Nephron progenitor cell (in vitro differentiated cells): ENCODE measurements at regions not wholly inside any gene's neighbourhood (a gene's known extent, or its start where the extent isn't known, plus 50 kb on each side); places are given as distances from the start of the nearest gene placed in this dataset.
"Not testable (repeated sequence)": the region's sequence is repeated elsewhere in the genome, so short reads cannot be mapped to it uniquely, and the experiment has no call there.

ENCODE experiments used
- DNase-seq: peaks from one replicate; pipeline ENCODE4 v3.0.0; 2021
- H3K27ac Mint-ChIP-seq: 2 replicates; pipeline ENCODE4 v1.8.0; 2021; ENCODE audit warnings: mild to moderate bottlenecking, moderate library complexity, mixed read lengths
- H3K27me3 Mint-ChIP-seq: 2 replicates; pipeline ENCODE4 v1.8.0; 2021; ENCODE audit warnings: mild to moderate bottlenecking, low read depth, mixed read lengths; ENCODE audit not compliant: poor library complexity
- H3K36me3 Mint-ChIP-seq: 2 replicates; pipeline ENCODE4 v1.8.0; 2021; ENCODE audit warnings: low read depth, mixed read lengths
- H3K4me1 Mint-ChIP-seq: 2 replicates; pipeline ENCODE4 v1.8.0; 2021; ENCODE audit warnings: mixed read lengths
- H3K4me3 Mint-ChIP-seq: 2 replicates; pipeline ENCODE4 v1.8.0; 2021; ENCODE audit warnings: mild to moderate bottlenecking, moderate library complexity, mixed read lengths
- H3K9me3 Mint-ChIP-seq: 2 replicates; pipeline ENCODE4 v1.8.0; 2021; ENCODE audit warnings: mild to moderate bottlenecking, moderate library complexity, mixed read lengths
- TF ChIP-seq, protein P1 (sequence below): fragments of 200-600 bp; sonication (generic); IDR thresholded peaks from 2 replicates; pipeline ENCODE4 v1.5.0; 2021; ENCODE audit warnings: antibody characterized with exemption

DNA sequence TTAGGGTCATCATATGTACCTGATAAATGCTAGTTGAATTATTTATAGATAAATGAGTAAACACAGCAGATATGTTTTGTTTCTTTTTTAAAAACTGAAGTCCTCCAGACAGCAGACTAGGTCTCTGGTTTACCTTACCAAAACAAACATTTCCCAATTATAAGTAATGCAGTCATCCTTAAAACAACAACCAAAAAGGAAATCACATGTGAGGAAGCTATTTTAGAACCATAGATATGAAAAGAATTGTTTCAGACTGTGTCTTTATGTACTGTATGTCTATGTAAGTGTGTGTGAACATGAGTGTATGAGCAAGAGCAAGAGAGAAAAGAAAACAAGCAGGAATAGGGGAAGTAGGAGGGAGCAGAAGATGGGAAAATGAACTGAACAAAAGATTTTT lies 441.0 kb downstream of the CPS1 start:
- H3K4me1 Mint-ChIP-seq: no peaks in the 10 kb centered on the region
- H3K27ac Mint-ChIP-seq: no peak overlapping the region
- H3K36me3 Mint-ChIP-seq: no peaks in the 10 kb centered on the region
- TF ChIP-seq, protein P1, sequence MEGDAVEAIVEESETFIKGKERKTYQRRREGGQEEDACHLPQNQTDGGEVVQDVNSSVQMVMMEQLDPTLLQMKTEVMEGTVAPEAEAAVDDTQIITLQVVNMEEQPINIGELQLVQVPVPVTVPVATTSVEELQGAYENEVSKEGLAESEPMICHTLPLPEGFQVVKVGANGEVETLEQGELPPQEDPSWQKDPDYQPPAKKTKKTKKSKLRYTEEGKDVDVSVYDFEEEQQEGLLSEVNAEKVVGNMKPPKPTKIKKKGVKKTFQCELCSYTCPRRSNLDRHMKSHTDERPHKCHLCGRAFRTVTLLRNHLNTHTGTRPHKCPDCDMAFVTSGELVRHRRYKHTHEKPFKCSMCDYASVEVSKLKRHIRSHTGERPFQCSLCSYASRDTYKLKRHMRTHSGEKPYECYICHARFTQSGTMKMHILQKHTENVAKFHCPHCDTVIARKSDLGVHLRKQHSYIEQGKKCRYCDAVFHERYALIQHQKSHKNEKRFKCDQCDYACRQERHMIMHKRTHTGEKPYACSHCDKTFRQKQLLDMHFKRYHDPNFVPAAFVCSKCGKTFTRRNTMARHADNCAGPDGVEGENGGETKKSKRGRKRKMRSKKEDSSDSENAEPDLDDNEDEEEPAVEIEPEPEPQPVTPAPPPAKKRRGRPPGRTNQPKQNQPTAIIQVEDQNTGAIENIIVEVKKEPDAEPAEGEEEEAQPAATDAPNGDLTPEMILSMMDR: no peak
- H3K4me3 Mint-ChIP-seq: no peak overlapping the region
- no peaks in the 10 kb centered on the region for H3K9me3 Mint-ChIP-seq
- no peak for DNase-seq
- H3K27me3 Mint-ChIP-seq: no peaks in the 10 kb centered on the region

DNA sequence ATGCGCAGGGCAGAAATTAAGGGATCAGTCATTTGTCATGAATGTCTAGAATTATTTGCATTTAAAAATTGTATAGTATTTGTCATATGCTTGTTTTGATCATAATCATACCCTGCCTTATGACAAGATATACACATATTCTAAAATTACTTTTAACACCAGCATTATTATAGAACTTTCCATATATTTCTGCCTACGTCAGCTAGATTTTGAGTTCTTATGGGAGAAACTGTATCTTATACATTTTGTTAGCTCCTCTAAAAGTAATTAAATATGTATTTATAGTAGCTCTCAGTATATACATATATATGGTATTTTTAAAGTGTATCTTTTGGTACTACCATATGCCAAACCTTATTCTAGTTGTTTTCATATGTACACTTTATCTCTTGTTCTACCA lies 441.9 kb downstream of the CPS1 start:
- no peak for DNase-seq
- Mint-ChIP-seq H3K36me3 (no peaks in the 10 kb centered on the region), H3K4me3 (no peak overlapping the region), H3K4me1 (no peaks in the 10 kb centered on the region), H3K27me3 (no peaks in the 10 kb centered on the region), H3K9me3 (no peaks in the 10 kb centered on the region), H3K27ac (no peak overlapping the region)
- TF ChIP-seq, protein P1: no peak

DNA sequence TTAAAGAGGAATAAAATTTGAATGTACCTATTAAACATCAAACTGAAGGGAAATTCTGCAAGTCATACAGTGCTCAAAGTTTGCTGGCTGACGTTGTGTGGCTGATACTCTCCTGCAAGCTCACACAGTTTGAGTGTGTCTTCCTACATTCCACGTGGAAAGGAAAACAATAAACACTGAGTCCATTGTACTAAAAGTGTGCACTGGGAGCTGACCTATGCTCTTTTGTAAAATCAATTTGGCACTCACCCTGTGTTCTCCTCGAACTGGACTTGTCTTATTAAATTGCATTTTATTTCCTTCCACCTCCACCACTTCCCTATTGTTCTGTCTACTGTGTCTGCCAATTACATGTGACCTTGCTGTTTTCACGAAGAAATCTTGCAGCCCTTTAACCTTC lies 458.0 kb downstream of the CPS1 start:
- Mint-ChIP-seq H3K27me3 (peaks cover 5% of the 10 kb centered on the region), H3K36me3 (no peaks in the 10 kb centered on the region), H3K9me3 (no peaks in the 10 kb centered on the region), H3K4me3 (no peak overlapping the region), H3K4me1 (no peaks in the 10 kb centered on the region), H3K27ac (no peak overlapping the region)
- TF ChIP-seq, protein P1: no peak
- DNase-seq: no peak

DNA sequence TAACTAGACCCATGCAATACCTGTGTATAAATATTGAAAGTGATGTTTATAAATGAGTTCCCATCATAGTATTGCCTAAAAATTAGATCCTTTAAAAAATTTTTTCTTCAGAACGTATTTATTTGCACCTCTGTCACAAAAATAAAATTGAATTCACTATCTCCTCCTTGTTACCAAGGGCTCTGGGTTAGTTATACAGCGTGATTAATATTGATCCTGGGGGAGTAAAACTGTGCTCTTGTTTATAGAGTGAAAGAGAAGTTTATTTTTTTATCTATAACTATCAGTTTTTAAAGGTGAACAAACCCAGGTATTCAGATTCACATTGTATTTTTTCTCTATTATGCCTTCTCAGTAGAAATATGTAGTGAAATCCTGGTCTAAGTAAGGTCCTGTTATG lies 458.5 kb downstream of the CPS1 start:
- no peak for DNase-seq
- Mint-ChIP-seq H3K4me3 (no peak overlapping the region), H3K9me3 (no peaks in the 10 kb centered on the region), H3K27me3 (peaks cover 5% of the 10 kb centered on the region), H3K36me3 (no peaks in the 10 kb centered on the region), H3K4me1 (no peaks in the 10 kb centered on the region), H3K27ac (no peak overlapping the region)
- TF ChIP-seq, protein P1: no peak

DNA sequence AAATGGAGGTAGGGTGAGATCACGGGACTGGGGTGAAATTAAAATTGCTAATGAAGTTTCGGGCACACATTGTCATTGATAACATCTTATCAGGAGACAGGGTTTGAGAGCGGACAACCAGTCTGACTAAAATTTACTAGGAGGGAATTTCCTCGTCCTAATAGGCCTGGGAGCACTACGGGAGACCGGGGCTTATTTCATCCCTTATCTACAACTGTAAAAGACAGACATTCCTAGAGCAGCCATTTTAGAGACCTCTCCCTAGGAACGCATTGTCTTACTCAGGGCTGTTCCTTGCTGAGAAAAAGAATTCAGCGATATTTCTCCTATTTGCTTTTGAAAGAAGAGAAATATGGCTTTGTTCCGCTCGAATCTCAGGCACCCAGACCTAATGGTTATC lies 468.7 kb downstream of the CPS1 start:
- DNase-seq, H3K4me1 Mint-ChIP-seq, H3K27me3 Mint-ChIP-seq, H3K36me3 Mint-ChIP-seq, H3K27ac Mint-ChIP-seq, H3K4me3 Mint-ChIP-seq: not testable (repeated sequence)
- H3K9me3 Mint-ChIP-seq: peaks cover 53% of the 10 kb centered on the region

DNA sequence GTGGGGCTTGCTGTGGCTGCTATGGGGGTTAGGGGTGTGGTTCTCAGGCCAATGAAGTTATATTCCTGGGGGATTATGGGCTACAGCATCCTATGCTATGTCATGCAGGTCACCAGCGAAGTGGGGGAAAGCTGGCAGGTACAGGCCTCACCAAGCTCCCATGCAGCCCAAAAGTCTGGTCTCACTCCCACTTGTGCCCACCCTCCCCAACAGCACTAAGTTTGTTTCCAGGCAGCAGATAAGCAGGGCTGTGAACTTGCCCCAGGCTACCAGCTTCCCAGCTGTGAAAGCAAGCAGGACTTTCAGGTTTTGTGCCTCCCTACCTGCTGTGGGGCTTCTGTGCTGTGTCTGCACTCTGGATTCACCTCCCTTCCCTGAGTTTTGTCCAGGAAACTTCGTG lies 469.7 kb downstream of the CPS1 start:
- Mint-ChIP-seq H3K27ac (no peak overlapping the region), H3K27me3 (no peaks in the 10 kb centered on the region), H3K36me3 (no peaks in the 10 kb centered on the region)

More for the DNA sequence above, 469.7 kb downstream of the CPS1 start:
- TF ChIP-seq, protein P1: no peak
- Mint-ChIP-seq H3K9me3 (peaks cover 53% of the 10 kb centered on the region), H3K4me3 (no peak overlapping the region), H3K4me1 (no peaks in the 10 kb centered on the region)
- DNase-seq: no peak
